HG03045 (cell line): ENCODE measurements at regions not wholly inside any gene's neighbourhood (a gene's known extent, or its start where the extent isn't known, plus 50 kb on each side); places are given as distances from the start of the nearest gene placed in this dataset.

ENCODE experiments used
- ATAC-seq: cut with Tn5 transposase; IDR thresholded peaks from one replicate; pipeline ENCODE4 v1.9.1; 2021; ENCODE audit warnings: mild to moderate bottlenecking, moderate library complexity; ENCODE audit not compliant: unreplicated experiment

DNA sequence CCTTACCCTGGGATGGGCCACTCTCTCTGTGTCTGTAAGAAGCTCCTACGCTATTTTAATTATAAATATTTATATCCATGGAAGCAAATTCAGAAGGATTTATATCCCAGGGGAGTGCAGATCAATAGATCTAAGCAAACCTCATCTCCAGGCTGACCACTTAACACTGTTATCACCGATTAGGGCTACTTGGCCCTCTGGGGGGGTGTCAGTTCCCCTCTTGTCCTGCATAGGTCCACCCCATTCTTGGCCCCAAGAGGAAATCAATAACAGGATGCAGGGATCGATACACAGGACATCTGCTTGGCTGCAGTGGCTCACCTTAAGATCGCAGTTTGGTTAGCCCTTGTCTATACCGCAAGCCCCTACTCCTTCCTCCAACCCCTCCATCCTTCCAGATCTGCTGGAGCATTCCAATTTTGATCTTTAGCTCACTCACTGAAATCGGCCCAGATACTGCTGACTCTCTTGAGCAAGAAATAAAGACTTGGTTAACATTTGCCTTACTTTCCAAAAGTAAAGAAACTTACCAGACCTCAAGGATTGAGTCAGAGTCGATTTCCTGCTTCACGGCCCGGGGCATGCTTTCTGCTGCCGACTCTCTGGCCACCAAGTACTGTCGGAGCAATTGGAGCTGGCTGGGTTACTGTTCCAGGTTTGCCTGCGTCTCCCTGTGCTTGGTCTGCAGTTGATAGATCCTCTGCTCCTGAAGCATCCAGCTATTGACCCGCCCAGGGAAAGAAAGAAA lies 112.3 kb upstream of the PMFBP1 start:
- no peak for ATAC-seq

GRCh38 chr16:72282362-72282761 lies 110.4 kb upstream of the PMFBP1 start:
- no peak for ATAC-seq

GRCh38 chr16:72278301-72278700 lies 106.3 kb upstream of the PMFBP1 start:
- ATAC-seq = no peak

- no peak for ATAC-seq
Measured at GRCh38 chr16:72277749-72278148, 105.8 kb upstream of the PMFBP1 start.

- ATAC-seq = no peak
Measured at GRCh38 chr16:72271699-72272240, 99.8 kb upstream of the PMFBP1 start.

DNA sequence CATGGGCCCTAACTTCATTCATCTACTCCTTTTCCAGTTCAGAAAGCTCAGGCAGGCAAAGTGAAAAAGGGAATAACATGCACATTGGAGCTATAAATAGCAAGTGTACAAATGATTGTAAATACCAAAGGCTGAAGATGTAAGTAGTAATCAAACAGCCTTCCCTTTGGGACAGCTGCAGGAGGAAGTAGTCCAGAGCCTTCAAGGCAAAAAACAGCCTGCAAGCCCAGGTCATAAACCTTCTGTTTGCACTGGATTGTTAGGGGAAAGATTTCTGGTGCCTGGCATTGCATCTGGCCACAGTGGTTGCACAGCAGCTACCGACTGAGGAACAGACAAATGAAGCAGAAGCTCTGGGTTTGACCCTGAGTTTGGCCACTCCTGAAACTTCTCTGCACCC lies 98.6 kb upstream of the PMFBP1 start:
- no peak for ATAC-seq

DNA sequence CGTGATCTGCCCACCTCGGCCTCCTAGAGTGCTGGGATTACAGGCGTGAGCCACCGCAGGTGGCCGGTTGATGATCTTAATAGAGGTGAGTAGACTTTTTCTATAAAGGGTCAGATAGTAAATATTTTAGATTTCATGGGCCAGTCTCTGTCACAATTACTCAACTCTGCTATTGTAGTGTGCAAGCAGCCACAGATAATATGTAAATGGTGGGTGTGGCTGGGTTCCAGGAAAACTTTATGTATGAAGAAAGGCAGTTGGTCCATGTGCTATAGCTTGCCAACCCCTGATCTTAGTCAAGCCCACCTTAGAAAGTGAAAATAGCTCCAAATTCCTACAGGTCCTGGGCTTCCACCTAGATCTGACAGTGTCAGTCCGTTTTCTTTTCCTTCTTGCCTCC lies 94.9 kb upstream of the PMFBP1 start:
- no peak for ATAC-seq

- ATAC-seq = no peak
Measured at GRCh38 chr16:72264771-72265170, 92.8 kb upstream of the PMFBP1 start.

GRCh38 chr16:72262711-72263110 lies 90.8 kb upstream of the PMFBP1 start:
- ATAC-seq = no peak

- no peak for ATAC-seq
Measured at GRCh38 chr16:72261127-72261526, 89.2 kb upstream of the PMFBP1 start.

- no peak for ATAC-seq
Measured at GRCh38 chr16:72256398-72257066, 84.6 kb upstream of the PMFBP1 start.

- no peak for ATAC-seq
Measured at GRCh38 chr16:72255786-72256185, 83.8 kb upstream of the PMFBP1 start.

GRCh38 chr16:72247821-72248253 lies 75.9 kb upstream of the PMFBP1 start:
- ATAC-seq = no peak

DNA sequence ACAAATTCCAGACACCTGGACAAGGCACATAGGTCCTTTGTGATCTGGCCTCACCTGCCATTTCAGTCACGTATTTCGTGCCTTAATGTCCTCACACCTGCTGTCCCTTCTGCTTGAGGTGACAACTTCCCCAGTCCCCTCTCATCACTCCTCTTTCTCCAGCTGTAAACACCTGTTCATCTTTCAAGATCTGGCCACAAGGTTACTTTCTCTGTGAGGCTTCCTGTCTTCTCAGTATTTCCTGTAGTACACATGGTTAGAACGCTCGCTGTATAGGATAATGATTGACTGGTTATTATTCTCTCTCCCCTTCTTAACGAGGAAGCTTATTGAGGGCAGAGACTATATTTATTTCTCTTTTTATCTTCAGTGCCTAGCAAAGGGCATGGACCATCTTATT lies 74.5 kb upstream of the PMFBP1 start:
- ATAC-seq = peak; percentile 52

- no peak for ATAC-seq
Measured at GRCh38 chr16:72244853-72245252, 72.9 kb upstream of the PMFBP1 start.

- no peak for ATAC-seq
Measured at GRCh38 chr16:72243621-72244020, 71.7 kb upstream of the PMFBP1 start.

- ATAC-seq = no peak
Measured at GRCh38 chr16:72242757-72243156, 70.8 kb upstream of the PMFBP1 start.

GRCh38 chr16:72241930-72242329 lies 70.0 kb upstream of the PMFBP1 start:
- no peak for ATAC-seq

DNA sequence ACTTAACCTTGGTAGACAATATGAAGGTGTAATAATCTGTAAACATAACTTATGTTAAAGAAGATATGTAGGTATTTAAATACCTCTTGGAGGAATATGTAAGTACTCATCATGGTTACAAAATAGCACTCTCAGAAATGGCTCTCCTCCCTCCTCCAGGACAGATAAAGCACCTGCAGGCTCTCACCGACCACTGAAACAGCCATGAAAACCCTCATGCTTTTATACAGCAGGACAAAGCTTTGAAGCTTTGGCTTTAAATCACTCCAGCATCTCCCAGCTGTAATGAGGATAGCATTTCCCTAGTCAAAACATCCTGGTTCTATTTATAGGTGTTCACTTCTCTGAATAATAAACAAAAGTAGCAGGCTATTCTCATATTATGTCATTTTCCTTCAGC lies 69.1 kb upstream of the PMFBP1 start:
- no peak for ATAC-seq

DNA sequence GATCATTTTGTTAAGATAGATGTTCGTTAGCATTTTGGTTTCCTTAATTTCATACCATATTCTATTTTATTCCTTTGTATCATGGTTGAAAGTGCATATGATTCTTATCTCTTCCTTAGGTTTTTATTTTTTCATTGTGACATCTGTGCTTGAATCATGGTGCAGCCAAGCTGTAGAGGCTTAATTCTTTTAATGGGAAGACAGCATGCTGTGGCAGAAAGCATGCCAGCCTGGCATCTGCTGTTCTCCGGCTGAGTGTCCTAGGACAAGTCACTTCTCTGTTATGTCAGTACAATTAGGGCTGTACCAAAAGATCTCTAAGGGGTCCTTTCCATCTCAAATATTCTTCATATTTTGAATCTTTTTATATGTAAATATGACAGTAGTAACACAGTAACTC lies 68.5 kb upstream of the PMFBP1 start:
- no peak for ATAC-seq

- no peak for ATAC-seq
Measured at GRCh38 chr16:72236866-72237265, 64.9 kb upstream of the PMFBP1 start.

- ATAC-seq = no peak
Measured at GRCh38 chr16:72234387-72234786, 62.4 kb upstream of the PMFBP1 start.
